ENCODE measurements at regions not wholly inside any gene's neighbourhood (a gene's known extent, or its start where the extent isn't known, plus 50 kb on each side); places are given as distances from the start of the nearest gene placed in this dataset.
A peak's percentile ranks its signal among the peaks of the same experiment; 100 is the strongest.
"Not testable (repeated sequence)": the region's sequence is repeated elsewhere in the genome, so short reads cannot be mapped to it uniquely, and the experiment has no call there.

GRCh38 chr12:92059960-92060359, 85.7 kb downstream of the BTG1 start:
- DNase-seq = peak; percentile 54

- no peak for DNase-seq
These were observed 87.0 kb downstream of the BTG1 start for GRCh38 chr12:92058664-92059063.

GRCh38 chr12:92056756-92057155, 88.9 kb downstream of the BTG1 start:
- DNase-seq = not testable (repeated sequence)

DNA sequence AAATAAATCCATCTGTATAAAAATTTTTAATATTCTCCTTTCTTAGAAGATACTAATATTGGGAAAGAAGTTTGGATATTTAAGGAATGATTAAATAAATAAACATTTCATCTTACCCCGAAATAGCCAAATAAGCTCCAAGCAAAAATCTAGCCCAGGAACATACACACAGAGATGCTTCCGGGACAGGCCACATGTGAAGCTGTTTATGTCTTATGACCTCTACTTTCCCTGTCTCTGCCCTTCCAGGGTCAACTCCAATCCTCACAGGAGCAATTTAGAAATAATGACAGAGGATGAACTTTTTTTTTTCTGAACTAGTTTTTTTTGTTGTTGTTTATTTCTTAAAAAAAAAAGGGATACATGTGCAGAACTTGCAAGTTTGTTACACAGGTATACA, 89.4 kb downstream of the BTG1 start:
- no peak for DNase-seq

DNA sequence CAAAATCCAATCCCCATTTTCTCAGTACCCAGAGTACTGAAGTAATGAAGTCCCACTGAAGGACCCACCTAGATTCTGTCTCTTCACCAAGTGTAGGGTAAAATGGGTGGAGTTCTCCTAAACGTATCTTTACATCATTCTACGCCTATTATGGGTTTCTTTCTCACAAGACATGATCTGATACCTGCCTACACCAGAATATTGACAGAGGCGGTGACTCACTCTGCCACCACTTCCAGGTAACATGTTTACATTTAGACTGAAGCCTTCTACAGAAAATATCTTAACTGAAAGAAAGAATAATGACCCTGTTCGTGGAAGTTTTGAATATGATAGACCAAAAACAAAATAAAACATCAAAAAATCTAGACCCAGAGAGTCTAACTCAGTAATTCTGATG, 89.8 kb downstream of the BTG1 start:
- DNase-seq = no peak

DNA sequence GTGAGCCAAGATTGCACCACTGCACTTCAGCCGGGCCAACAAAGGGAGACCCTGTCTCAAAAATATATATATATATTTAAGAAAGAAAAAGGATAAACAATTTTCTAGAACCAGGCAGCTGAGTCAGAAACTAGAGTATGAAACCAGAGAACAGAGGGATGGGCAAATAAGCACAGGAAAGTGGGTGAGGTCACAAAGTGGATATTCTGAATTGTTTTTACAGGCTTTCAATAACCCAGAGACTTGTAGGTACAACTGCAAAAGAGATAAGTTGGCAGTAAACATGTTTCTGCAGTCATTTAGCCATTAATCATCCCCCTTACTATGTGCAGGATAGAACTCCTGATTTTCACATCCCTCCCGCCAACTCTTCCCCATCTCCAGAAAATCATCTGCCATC, 94.2 kb downstream of the BTG1 start:
- DNase-seq = no peak

- peak; percentile 77 for DNase-seq
These were observed 96.2 kb downstream of the BTG1 start for GRCh38 chr12:92049403-92049802.

- DNase-seq = no peak
These were observed 98.2 kb downstream of the BTG1 start for GRCh38 chr12:92047393-92047826.

- no peak for DNase-seq
These were observed 98.9 kb downstream of the BTG1 start for GRCh38 chr12:92046557-92047392.

- no peak for DNase-seq
These were observed 99.8 kb downstream of the BTG1 start for GRCh38 chr12:92045852-92046251.

- DNase-seq = no peak
These were observed 101.2 kb downstream of the BTG1 start for GRCh38 chr12:92044435-92044834.

- no peak for DNase-seq
These were observed 102.7 kb downstream of the BTG1 start for GRCh38 chr12:92042791-92043531.

DNA sequence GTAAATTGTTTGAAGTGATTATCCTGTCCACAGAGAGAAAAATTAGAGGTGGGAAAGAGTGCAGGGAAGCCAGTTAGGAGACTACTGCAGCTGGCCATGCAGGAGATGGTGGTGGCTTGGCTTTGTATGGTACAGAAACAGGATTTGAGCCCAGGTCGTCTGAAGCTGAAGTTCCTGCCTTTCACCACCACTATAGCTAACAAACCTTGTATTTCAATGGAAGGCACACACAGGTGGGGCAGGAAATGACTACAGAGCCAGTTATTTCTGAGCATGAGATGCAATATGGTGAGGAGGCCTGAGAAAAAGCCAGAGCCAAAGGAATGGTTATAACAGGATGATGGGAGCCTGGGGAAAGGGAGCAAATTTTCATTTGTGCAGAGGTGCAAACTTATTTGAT, 103.9 kb downstream of the BTG1 start:
- no peak for DNase-seq

GRCh38 chr12:92039046-92039445, 106.6 kb downstream of the BTG1 start:
- DNase-seq = no peak

- DNase-seq = no peak
These were observed 107.2 kb downstream of the BTG1 start for GRCh38 chr12:92038476-92038875.

DNA sequence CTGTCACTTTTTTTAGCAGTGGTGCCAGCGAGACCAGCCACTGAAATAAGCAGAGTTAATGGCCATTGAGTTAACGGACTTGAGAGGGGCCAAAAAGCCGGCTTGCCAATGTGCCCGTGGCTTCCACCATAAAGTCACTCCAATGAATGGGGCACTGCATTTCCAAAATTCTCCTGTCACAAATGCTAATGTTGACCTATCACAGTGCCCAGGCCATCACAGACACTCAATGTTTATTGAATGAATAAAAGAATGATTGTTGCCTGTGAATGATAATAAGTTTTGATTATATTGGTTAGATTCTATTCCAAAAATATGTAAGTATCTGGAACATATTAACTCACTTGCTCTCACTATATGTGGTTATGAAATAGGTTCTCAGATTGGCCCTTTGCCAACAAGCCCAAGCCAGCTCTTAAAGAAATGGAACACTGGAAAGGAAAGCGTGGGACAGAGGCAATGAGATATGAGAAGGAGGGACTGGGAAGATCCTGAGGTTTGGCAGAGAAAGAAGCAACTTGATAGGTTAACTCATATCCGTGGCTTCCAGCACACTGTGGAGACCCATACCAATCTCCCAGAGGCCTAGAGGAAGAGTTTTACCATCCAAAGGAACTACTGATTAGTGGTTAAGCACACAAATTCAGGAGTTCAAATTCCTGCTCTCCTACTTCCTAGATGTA, 108.7 kb downstream of the BTG1 start:
- DNase-seq = no peak

GRCh38 chr12:92036061-92036620, 109.5 kb downstream of the BTG1 start:
- DNase-seq = no peak

DNA sequence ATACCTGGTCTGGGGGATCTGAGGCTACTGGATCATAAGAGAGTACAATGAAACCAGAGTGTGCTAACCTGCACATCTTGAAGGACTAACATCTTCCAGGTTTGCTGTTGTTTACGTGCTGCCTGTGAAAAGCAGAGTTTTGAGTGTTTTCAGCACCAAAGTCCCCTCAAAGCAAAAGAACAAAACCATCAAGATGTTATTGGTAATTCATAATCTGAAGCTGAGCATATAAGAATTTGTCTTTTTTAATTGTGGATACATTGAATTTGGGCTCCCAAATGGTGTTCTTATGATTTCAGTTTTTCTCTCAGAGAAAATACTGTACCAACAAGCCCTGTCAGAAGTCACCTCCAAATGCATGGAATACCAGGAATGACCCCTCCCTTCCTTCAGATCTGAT, 110.2 kb downstream of the BTG1 start:
- DNase-seq = no peak

DNA sequence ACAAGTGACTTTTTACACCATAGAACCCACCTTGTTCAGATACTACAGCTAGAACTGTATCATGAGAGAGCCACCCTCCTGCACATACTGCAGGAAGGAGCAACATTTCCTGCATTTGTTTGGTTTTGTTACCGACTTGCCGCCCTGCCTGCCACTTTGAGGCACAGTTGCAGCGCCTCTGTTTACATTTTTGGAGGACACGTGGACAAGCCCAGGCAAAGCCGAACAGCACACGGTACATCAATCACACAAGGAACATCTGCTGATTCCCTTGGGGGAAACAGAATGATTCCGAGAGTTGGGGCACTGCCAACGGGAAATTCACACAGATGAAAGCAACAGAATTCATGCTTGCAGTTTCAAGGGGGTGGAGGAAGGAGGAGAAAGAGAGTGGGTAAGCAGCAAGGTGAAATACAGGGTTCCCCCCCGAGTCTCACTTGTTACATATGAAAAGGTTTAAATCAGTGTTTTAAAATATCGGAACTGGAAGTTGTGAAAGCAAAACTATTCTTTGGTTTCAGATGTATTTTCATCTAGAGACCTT, 110.7 kb downstream of the BTG1 start:
- peak; percentile 59 for DNase-seq

DNA sequence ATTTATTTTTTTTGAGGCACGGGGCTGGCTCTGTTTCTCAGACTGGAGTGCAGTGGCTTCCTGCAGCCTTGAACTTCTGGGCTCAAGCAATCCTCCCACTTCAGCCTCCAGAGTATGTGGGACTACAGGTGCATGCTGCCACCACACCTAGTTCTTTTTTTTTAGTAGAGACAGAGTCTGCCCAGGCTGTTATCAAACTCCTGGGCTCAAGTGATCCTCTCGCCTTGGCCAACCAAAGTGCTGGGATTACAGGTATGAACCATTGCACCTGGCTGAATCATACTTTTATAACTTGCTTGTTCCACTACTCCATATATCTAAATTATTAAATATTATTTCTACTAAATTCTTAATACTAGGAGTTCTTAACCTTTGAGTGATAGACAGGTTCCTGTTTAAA, 111.6 kb downstream of the BTG1 start:
- no peak for DNase-seq

GRCh38 chr12:92032965-92033364, 112.7 kb downstream of the BTG1 start:
- no peak for DNase-seq

- DNase-seq = no peak
These were observed 113.5 kb downstream of the BTG1 start for GRCh38 chr12:92032101-92032500.

DNA sequence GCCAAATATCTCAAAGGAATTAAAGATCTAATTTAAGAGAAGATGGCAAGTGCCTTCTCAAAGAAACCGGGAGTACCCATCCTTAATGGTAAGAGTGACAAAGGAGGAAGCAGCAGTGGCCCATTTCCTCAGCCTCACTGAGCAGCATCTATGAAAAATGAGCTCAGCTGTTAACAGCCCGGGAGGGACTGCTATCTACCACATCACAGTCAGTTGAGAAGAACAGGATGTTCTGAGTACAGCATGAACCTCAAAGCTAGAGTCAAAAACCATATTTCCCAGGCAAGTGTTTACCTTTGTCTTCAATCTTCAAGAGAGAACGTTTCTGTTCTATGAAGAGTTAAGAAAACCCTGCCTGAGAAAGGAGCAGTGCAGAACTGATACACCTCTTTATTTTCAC, 115.0 kb downstream of the BTG1 start:
- peak; percentile 28 for DNase-seq
